ENCODE measurements at regions not wholly inside any gene's neighbourhood (a gene's known extent, or its start where the extent isn't known, plus 50 kb on each side); places are given as distances from the start of the nearest gene placed in this dataset.
"Not testable (repeated sequence)": the region's sequence is repeated elsewhere in the genome, so short reads cannot be mapped to it uniquely, and the experiment has no call there.

GRCh38 chr4:186984105-186984644 is 260.5 kb upstream of the FAT1 start:
- no peak for DNase-seq

- no peak for DNase-seq
These were observed 276.0 kb upstream of the FAT1 start for GRCh38 chr4:186999686-187000085.

- no peak for DNase-seq
These were observed 276.6 kb upstream of the FAT1 start for GRCh38 chr4:187000281-187000680.

DNA sequence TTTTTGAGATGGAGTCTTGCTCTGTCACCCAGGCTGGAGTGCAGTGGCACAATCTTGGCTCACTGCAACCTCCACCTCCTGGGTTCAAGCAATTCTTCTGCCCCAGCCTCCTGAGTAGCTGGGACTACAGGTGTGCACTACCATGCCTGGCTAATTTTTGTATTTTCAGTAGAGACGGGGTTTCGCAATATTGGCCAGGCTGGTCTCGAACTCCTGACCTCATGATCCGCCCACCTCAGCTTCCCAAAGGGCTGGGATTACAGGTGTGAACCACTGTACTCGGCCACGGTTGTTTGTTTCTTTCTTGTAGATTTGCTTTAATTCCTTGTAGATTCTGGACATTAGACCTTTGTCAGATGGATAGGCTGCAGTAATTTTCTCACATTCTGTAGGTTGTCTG is 278.5 kb upstream of the FAT1 start:
- DNase-seq, result not testable (repeated sequence)

- DNase-seq, result no peak
These were observed 281.0 kb upstream of the FAT1 start for GRCh38 chr4:187004628-187005027.

- DNase-seq, result no peak
These were observed 282.5 kb upstream of the FAT1 start for GRCh38 chr4:187006189-187006618.

DNA sequence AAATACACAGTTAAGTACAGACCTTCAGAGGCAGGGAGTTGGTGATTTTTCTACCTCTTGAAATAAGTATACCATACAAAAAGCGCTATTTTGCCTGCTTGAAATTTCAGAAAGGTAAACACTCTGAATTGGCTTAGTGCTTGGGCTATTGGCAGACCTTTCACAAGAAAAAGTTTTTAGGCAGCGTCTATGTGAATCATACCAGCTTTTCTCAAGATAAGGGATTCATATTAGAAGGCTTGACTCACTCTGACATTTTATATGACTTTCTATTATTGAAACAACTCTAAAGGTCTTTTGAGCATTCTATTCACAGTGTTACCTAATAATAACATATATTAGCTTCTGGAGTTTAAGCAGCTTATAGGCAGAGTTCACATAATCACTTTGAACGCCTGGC is 286.4 kb upstream of the FAT1 start:
- no peak for DNase-seq

DNA sequence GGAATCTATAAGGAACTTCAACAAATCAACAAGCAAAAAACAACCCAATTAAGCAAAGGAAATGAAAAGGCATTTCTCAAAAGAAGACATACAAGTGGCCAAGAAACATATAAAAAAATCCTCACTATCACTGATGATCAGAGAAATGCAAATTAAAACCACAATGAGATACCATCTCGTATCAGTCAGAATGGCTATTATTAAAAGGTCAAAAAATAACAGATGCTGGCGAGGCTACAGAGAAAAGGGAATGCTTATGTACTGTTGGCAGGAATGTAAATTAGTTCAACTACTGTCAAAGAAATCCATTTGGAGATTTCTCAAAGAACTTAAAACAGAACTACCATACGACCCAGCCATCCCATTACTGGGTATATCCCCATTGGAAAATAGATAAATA is 292.4 kb upstream of the FAT1 start:
- DNase-seq, result no peak

GRCh38 chr4:187017147-187017546 is 293.5 kb upstream of the FAT1 start:
- DNase-seq, result no peak

DNA sequence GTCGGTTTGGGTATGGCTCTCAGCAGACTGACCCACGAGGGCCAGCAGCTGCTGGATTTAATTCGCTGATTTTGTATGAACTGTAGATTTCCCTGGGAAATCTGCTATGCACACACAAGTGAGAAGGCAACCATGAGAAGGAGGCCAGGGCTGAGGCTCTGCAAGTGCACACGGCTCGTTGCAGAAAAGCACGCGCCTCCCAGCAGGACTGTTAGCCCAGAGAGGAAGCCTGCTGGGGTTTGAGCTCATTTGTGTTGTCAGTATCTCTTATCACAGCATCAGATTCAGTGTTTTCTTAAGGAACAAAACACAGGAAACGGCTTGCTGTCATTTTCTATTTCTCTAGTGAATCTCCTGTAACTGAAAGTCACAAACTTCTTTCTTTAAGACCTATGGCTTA is 296.2 kb upstream of the FAT1 start:
- DNase-seq, result no peak

- DNase-seq, result no peak
These were observed 297.0 kb upstream of the FAT1 start for GRCh38 chr4:187020676-187021075.

- no peak for DNase-seq
These were observed 298.0 kb upstream of the FAT1 start for GRCh38 chr4:187021436-187022205.

DNA sequence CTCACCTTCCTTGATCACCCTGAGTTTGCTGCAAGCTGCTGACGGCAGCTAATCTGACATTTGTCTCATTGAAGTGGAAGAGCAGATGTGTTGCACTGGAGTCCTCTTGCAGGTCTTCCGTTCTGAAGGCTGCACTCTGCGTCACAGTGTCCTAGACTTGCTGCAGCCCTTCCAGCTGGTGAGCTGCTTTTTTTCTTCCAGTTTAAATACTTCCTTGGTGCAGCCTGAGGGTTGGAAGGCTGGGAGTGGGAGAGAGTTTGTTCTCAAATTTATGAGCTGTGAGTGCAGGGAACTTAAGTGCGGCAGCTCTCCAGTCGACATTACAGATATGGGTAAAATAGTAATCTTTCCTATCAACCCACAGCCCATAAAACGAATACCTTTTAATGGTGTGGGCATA is 303.6 kb upstream of the FAT1 start:
- DNase-seq, result no peak

- no peak for DNase-seq
These were observed 318.6 kb upstream of the FAT1 start for GRCh38 chr4:187042251-187042650.

GRCh38 chr4:187046471-187046870 is 322.8 kb upstream of the FAT1 start:
- no peak for DNase-seq

DNA sequence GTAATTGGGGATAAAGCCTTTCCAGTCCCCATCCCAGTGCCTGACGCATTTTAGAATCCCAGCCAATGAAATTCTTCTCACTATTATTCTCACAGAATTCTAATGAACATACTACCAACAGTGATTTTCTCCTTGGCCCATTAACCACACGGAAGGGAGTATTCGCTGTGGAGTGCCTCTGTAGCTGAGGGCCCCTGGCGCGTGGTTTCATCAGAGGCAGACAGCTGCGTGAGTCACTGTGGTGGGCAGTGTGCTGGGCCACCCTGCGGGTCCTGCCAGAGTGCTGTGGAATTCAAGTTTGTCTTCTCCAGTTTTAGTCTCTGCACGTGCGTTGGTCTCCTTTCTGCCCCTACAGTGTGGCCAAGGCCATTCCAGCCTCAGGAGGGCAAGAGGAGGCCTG is 335.4 kb upstream of the FAT1 start:
- DNase-seq, result no peak

DNA sequence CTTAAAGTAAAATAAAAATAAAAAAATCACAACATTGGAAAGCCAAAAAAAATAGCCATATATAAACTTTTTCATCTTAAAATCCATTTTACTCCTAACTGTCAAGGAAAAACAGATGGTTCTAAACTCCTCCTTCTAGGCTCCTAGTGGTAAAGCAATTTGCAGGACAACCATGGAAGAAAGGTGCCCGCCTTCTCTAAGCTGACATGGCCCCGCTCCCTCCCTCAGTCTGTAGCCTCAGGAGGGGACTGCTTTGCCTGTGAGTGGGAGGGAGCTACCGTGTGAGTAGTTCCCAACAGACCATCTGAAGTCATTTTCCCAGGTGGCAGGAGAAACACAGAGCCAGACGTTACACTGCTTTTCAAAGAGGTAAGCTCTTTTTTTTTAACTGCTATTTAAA is 336.2 kb upstream of the FAT1 start:
- DNase-seq, result no peak

- DNase-seq, result no peak
These were observed 336.9 kb upstream of the FAT1 start for GRCh38 chr4:187060551-187060950.

- no peak for DNase-seq
These were observed 339.6 kb upstream of the FAT1 start for GRCh38 chr4:187063251-187063650.

GRCh38 chr4:187064033-187064432 is 340.4 kb upstream of the FAT1 start:
- no peak for DNase-seq

DNA sequence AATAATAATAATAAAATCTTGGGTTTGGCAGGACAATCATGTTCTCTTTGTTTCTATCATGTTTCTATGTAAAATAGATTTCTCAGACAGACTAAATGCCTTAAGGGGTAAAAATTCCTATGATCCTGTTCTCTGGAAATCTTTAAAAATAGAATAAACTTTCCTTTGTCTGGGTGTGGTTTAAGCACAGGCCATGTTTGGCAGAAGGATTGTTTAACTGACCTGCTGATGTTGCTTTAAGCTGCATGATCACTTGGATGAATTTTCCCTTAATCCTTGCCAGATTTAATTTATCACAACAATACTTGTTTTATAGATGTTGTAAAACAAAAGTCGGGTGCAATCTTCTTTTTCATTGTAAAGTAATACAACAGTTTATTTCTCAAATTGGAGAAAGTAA is 341.7 kb upstream of the FAT1 start:
- DNase-seq, result no peak

DNA sequence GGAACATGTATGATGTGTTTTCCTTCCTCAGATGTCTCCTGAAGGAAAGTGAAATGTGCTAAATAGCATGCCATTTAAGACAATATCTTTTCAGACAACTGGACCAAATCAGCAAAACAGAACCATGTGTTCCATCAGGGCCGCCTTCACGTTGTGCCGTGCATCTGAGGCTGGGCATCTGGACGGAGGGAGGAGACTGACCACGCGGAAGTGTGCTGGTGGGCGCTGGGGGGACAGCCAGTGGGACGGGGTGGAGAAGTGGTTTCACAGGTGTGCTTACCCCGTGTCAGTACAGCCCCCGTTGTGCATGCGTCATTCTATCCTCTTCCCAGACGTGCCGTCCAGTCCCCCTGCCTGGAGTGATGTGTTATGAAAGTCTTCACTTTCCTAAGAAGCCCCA is 342.1 kb upstream of the FAT1 start:
- DNase-seq, result no peak

GRCh38 chr4:187069398-187069797 is 345.7 kb upstream of the FAT1 start:
- no peak for DNase-seq

DNA sequence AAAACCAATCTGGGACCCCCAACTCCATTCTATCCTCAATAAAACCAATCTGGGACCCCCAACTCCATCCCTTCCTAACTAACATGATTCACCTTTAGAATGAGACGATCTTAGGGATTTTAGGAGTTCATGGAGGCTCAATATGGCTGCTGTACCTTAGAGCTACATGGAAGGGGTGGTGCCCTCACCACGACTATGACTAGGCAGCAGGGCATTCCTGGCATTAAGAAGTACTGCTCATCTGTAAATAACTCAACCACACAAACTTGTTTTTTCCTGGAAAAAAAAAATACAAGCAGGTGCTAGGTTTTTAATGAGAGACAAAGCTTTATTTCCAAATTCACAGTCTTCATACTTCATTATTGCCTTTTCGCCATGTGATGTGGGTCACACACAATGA is 346.5 kb upstream of the FAT1 start:
- DNase-seq, result no peak

GRCh38 chr4:187070740-187071139 is 347.1 kb upstream of the FAT1 start:
- DNase-seq, result no peak

Measured in CD4-positive, alpha-beta T cell treated with Interleukin-4 for 1 hour (primary cell).